KBM-7 (cell line): ENCODE measurements at regions not wholly inside any gene's neighbourhood (a gene's known extent, or its start where the extent isn't known, plus 50 kb on each side); places are given as distances from the start of the nearest gene placed in this dataset.
A peak's percentile ranks its signal among the peaks of the same experiment; 100 is the strongest.
"Not testable (repeated sequence)": the region's sequence is repeated elsewhere in the genome, so short reads cannot be mapped to it uniquely, and the experiment has no call there.

Source experiments
- DNase-seq: peaks from one replicate; pipeline ENCODE4 v3.0.0-alpha.2; 2015
- in situ Hi-C: fragments of 300-500 bp; cut with MboI; formaldehyde crosslinking; loops from 2 replicates; pipeline ENCODE4 v1.14.3; 2020; ENCODE audit warnings: low sequenced_read_pairs, low pct_unique_long_range_greater_than_20kb, mixed read lengths

DNA sequence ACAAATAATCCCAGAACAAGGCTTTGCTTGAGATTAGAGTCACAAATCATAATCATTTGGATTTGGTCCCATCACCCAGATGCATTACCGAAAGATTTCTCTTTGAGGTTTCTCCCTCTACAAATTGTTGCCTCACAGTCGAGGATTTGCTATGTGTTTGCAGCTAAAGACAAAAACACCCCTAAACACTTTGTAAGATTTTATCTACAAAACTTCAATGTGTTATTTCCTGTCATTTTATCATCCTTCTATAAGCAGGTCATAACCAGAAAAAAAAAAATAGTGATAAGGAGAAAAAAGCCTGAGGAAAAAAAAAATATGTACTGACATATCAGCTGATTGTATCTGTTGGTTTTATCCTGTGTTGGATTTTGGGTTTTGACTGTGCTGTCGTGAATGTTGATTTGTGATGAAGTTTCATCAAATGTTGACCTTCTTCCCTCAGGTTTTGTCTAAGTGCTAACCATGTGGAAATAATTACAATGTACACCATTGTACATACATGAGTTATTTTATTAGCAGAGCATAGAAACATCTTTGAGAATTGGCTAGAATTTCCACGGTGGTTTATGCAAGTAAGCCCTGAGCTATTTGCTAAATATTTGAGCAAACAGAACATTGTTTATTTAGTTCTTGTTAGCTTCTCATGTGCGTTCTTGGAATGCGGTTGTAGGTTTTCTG, 274.4 kb downstream of the NEBL start:
- in situ Hi-C loops: no loop called here
- peak; percentile 20 for DNase-seq

DNA sequence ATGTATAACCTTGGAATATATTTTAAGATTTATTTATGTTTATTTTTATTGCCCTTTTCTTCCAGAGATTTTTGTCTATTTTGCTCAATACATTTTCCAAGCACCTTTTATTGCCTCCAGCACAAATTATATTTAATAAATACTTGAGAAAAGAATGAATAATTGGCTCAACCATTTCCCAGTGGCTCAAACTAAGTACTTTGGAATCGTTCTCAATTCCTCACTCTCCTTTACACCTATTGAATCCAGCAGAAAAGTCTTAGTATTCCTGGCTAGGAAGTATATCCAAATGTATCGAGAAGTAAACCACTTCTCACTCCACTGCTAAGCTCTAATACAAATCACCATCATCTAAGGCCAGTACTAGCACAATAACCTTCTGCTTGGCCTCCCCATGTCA, 276.1 kb downstream of the NEBL start:
- DNase-seq: no peak
- in situ Hi-C loops: no loop called here

DNA sequence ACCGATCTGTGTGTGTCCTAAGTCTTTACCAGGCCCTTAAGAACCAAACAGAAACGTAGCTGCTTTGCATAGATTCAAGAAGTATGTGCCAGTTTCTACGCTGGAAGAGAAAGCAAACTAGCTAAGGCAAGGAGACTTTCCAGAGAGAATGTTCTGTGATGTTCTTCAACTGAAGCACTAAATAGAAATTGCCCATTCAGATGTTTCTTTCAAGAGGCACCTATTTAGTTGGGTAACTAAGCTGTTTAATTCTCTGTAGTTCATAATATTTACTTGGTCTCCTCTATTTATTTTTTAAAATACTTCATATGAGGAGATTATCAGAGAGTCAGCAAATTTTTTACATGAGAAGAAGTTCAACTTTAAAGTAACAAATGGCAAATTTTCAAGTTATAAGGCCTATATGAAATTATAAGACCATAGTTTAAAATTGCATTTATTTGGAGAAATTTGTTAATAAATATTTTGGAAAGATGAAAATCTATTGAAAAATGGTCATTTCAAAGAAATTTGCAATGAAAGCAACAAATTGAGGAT, 279.0 kb downstream of the NEBL start:
- no peak for DNase-seq
- in situ Hi-C loops: no loop called here

DNA sequence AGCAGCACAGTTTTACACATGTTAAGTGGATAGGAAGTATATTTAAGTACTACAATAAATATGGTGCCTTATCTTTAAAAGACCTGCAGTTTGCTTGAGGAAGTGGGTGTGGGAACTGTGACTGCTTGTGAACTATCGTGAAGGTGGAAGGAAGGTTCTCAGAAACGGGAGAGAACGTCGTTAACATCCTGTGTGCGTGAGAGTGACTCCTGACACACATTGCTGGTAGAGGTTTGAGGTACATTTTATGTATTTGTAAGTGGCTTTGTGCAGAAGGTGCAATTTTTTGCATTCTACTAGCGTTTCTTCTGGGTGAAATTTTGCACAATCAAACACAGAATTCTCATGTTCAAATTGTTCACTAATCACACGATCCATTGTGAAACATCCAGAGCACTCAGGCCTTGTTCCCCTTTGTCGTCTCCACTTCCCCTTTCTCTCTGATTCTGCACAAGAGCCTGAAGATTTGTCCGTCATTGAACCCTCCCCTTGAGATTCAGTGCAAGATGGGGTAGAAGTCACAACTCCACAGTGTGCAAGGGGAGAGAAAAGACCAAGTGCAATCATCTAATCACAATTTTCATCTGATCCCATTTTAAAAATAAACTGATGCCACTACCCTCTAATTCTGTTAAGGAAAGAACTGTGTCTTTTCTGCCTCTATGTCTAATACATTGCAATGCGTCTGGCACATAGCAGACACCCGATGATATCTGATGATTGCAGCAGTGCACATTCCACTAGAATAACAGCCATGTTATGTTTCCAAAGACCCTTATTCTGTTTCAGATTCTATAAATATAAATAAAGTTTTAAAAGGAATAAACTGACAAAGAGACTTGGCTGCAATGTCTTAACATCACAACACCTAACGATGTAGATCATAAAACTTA, 279.9 kb downstream of the NEBL start:
- in situ Hi-C loops: no loop called here
- DNase-seq: peak; percentile 92

DNA sequence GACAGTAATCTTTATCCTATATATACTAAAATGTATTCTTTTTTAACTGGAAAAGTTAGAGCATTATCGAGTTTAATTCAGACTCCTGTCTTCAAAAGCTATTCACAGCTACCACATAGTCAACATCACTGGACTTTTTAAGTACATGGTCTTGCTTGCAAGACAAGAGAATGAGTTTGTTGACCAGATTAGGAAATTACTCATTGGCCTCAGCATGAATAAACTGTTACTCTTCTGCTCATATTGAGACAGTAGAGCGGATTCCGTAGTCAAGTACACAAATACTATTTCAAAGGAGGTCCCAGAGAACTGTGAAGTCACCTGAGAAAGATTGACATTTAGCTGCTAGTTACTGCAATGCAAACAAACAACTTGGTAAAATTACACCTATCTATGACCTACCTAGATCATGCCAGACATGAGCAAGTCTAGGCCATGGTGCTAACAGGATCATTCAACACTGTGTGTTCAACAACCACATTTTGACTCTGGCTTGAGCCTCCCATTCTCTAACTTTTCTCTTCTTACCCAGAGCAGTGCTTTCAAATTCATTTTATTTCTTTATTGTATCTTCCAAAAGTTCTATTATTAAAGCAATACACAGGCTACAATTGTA, 280.9 kb downstream of the NEBL start:
- in situ Hi-C loops: no loop called here
- DNase-seq: no peak

DNA sequence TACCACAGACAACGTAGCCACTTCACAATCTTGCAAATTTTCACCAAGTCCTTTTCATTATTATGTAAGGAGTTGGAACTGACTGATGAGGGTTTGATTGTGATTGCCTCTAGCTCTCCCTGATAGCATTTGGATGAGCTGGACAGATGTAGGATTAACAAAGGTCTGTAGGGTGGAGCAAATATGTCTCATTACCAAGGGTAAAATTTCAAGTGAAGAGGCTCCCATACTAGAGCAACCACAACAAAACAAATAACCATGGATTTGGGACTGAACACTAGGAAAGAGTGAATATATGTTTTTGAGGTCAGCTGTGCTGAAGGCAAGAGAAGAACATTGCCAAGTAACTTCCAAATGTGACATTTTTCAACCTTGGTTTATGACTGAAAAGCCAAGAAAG, 281.7 kb downstream of the NEBL start:
- in situ Hi-C loops: no loop called here

DNA sequence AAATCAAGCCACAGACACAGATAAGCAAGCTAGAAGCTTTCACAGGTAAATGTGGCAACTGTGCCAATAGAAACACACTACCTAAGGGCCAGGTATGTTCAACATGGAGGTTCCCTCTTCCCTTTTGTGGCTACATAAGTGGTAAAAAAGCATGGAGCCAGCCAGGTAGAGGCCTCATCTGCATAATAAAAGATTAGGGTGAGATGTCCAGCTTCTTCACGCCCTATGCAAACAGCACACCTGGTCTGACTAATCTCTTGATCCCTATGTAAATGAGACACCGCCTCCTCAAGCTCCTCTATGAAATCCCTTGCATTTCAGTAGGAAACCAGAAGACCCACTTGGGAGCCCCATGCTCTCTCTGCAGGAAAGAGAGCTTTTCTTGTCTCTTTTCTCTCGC, 282.2 kb downstream of the NEBL start:
- in situ Hi-C loops: no loop called here
- DNase-seq: no peak

More for the DNA sequence above, 281.7 kb downstream of the NEBL start:
- DNase-seq: no peak

DNA sequence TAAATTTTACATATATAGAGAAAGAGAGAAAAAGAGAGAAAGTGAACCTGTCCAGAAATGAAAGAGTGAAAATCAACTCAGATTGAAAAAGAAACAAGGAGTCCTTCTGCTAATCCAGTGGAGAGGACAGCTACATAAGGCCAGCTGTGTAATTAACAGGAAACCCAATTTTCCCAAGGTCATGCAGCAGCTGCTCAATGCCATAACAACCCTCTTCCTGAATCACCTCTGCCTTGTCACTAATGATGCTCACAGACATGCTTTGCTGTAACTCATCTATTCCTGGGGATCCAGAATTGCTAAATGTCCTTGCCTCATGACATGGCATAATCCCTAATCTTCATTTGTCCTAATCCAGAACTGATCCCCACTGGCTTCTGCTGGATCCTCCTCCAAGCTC, 288.6 kb downstream of the NEBL start:
- DNase-seq: no peak
- in situ Hi-C loops: no loop called here

DNA sequence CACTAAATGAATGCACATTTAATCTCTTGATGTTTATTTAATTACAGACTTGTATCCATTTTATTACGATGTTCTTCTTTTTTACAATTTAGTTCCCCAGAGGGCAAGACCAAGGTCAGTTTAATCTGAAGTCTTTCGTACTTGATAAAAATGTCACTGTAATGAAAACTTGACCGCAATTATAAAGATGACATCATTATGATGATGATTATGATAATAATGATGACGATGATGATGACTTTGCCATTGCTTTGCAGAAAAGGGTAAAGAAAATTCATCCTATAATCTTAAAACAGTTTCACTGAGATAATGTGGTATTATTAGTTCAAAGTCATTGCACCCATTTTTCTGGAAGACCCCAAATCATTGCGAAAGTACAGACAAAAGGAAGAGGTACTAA, 290.1 kb downstream of the NEBL start:
- in situ Hi-C loops: no loop called here
- no peak for DNase-seq

DNA sequence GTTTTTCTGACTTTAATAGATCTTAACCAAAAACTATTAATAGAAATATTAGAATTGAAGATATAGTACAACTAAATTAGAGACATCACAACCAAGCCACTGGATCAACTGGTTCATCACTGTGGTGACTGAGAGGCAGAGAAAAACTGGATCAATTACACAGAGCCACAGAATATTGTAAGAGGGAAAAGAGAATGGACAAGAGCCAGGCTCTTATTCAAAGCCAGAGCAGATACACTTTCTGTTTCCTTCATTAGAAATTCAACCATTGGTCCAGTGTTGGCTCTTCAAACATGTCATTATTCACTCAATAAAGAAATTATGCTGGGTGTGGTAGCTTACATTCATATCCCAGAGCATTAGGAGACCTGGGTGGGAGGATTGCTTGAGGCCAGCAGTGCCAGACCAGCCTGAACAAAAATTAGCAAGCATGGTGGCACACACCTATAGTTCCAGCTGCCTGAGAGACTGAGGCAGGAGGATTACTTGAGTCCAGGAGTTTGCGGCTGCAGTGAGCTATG, 295.1 kb downstream of the NEBL start:
- in situ Hi-C loops: no loop called here
- no peak for DNase-seq

DNA sequence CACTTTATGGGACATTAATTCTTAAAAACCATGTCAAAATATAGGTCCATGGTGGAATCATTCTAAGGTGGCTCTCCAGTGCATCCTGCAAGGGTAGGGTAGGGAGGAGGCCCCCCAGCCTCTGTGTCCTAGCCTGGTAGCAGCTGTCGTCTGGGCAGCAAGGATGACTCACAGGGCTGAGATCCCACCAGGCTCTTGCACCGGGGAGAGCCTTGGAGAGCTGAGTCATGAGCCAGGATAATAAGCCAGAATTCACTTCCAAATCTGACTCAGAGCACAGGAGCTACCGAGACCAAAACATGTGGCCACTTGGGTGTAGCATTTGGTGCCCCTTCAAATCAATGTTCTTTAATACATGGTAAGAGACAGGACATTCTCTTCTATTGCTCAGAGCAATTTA, 298.5 kb downstream of the NEBL start:
- no peak for DNase-seq
- in situ Hi-C loops: no loop called here

DNA sequence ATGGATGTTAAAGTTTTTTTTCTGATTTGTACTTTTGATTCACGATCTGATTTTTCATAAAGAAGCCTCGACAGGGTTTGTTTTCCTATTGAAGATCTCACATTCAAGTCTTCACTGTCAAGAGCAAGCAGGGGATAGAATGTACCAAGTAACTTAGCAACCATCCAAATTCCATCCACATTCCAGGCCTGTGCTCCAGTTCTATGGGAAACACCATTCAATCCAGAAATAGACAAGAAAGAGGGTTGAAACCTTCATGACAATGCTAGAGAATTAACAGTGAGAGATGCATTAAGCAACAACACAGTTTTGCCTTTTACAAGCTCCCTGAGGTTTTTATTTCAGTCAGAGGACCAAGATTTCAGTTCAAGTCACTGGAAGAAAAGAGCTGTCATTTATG, 300.2 kb downstream of the NEBL start:
- DNase-seq: no peak
- in situ Hi-C loops: no loop called here

DNA sequence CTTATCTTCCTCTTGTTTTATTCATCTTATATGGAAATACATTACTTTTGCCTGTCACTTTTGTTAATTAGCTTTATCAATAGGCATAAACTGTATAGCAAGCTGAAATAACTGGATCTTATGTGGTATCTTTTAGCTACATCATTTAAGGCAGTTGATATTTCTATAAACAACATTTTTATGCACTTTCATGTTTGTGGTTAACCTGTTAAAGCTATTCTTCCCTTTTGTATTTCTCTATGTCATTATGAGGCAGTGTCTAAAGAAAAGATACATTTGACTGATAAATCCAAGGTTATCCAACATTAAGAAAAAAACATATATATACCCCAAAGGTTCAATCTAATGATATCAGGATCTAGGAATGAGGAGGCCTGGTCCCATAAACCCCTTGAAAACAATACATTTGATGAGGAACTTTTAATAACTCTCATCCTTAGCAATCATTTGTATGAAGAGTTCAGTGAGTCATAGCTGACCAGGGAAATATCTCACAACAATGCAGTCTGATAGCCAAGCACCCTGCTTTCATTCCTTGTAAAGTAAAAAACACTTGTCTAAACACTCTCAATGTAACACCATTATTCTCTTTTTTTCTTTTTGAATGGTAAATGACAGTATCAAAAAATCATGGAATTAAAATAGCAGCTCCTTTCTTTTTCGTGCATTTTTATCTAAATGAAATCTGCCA, 300.9 kb downstream of the NEBL start:
- no peak for DNase-seq
- in situ Hi-C loops: no loop called here

DNA sequence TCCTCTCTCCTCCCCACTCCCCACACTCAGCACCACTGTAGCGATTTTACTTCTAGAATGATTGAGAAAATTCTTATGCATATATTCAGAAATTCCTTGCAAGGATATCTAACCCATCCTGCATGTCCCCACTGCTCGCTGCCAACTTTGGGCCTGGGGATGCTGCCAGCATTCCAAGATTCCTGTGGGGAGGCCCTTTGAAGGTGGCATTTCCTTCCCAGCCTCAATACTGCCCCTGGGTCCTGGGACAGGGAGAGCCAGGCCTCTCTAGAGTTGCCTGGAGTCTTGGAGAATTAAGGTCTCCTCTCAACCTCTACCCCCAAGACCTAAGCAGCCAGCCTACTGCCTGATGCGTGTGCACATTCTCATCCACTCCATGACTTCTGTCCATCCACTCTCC, 303.5 kb downstream of the NEBL start:
- DNase-seq: no peak
- in situ Hi-C loops: no loop called here

DNA sequence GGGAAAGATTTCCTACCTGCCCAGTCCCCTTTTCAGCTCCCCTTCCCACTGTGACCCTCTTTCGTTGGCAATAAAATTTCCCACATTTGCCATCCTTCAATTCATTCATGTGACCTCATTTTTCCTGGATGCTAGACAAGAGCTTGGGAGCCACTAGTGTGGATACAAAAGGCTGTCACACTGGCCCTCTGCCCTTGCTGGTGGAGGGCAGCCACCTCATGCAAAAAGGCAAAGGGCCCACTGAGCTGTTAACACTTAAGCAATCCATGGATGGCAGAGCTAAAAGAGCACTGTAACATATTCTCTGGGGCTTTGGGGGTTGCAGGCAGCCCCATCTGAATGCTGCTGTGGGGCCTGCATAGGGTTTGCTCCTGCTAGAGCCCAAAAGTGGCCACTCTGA, 315.1 kb downstream of the NEBL start:
- in situ Hi-C loops: no loop called here
- DNase-seq: no peak

DNA sequence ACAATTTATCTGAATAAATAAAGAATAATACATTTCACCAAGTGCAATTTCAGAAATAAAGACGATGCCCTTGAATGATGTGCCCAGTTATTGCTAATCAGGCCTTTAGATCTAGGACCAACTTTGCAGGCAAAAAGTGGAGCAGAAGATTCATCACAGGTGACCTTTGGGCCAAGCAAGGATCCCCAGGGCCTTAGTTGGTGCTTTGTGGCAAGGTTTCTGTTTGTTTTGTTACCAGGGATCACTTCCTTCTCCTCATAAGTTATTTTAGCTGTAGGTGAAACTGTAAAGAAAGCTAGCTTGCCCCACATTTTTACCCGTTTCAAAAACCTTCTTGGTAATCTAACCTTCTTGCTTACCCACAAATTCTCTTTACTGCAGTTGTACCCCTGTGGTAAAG, 323.2 kb downstream of the NEBL start:
- in situ Hi-C loops: no loop called here
- DNase-seq: no peak

DNA sequence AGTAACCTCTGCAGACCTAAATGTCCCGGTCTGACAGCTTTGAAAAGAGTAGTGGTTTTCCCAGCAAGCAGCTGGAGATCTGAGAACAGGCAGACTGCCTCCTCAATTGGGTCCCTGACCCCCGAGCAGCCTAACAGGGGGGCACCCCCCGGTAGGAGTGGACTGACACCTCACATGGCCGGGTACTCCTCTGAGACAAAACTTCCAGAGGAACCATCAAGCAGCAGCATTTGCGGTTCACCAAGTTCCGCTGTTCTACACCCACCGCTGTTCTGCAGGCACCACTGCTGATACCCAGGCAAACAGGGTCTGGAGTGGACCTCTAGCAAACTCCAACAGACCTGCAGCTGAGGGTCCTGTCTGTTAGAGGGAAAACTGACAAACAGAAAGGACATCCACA, 341.1 kb downstream of the NEBL start:
- in situ Hi-C loops, DNase-seq: not testable (repeated sequence)

DNA sequence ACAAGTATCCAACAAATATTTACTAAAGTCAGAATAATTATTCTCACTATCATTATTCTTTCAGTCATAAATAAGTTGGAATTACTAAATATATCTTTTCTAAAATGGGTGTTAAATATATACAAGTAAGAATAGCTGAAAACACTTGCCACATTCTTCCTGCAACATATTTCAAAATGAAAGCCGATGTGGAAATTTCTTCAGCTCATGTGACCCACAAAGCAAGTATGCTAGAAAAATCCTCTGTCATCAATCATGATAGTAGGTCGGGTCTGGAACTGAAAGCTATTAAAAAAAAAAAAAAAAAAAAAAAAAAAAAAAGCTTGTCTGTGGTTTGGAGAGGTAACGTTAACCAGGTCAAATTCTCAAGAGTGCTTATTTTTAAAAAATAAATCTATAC, 344.7 kb downstream of the NEBL start:
- DNase-seq: no peak
- in situ Hi-C loops: no loop called here

DNA sequence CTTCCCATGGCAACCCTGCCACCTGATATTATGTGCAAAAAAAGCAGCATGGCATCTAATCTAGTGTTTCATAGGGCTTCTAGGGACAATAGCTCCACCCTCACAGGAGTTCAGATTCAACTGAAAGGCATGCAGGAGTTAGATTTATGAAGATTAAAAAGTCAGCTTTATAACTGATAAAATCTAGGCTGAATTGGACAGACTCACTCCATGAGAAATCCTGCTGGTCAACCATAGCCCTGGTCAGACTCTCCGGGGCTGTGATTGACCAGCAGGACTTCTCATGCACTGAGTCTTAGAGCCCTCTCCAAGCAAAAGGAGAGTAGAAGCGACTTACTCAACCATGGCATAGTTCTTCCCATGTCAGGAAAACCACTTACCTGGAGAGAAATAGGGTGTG, 345.4 kb downstream of the NEBL start:
- in situ Hi-C loops: no loop called here

More for the DNA sequence above, 345.4 kb downstream of the NEBL start:
- DNase-seq: no peak
